BE2C (cell line): ENCODE measurements at regions not wholly inside any gene's neighbourhood (a gene's known extent, or its start where the extent isn't known, plus 50 kb on each side); places are given as distances from the start of the nearest gene placed in this dataset.

Source experiments
- DNase-seq: peaks from one replicate; pipeline ENCODE4 v3.0.0-alpha.2; 2020
- H3K27me3 ChIP-seq: fragments of 250-450 bp; sonication (Bioruptor Pico); 2 replicates; pipeline ENCODE4 v1.5.1; 2020; ENCODE audit warnings: mild to moderate bottlenecking
- H3K36me3 ChIP-seq: fragments of 250-450 bp; sonication (Bioruptor Pico); 2 replicates; pipeline ENCODE4 v1.5.1; 2020; ENCODE audit warnings: mild to moderate bottlenecking
- H3K4me1 ChIP-seq: fragments of 250-450 bp; sonication (Bioruptor Pico); 2 replicates; pipeline ENCODE4 v1.5.1; 2020
- H3K4me3 ChIP-seq: 2 replicates; pipeline ENCODE4 v1.5.1; 2011; ENCODE audit warnings: low read depth, low read length
- H3K9me3 ChIP-seq: fragments of 250-450 bp; sonication (Bioruptor Pico); 2 replicates; pipeline ENCODE4 v1.5.1; 2020
- TF ChIP-seq, protein P1 (sequence below): IDR thresholded peaks from 2 replicates; pipeline ENCODE4 v1.5.1; 2012; ENCODE audit warnings: mild to moderate bottlenecking, low read depth, low read length

DNA sequence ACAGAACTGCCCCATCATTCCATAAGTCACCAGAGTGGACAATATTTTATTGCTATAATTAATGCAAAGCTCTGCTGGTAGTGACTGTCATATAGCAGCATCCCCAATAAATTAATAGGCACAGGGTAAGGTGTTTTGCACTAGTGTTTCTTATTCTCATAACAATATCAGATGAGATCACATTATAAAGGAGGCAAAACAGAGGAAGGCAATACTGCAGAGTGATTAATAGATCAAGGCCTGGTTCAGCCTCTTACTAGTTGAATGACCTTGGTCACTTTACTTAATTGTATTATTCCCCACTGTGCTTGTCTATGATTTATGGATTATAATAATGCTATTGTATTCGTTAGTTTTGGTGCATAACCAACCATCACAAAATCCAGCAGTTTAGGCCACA, 784.8 kb downstream of the VRK1 start:
- H3K27me3 ChIP-seq: no peaks in the 10 kb centered on the region
- H3K36me3 ChIP-seq: no peaks in the 10 kb centered on the region
- no peak for DNase-seq
- TF ChIP-seq, protein P1, sequence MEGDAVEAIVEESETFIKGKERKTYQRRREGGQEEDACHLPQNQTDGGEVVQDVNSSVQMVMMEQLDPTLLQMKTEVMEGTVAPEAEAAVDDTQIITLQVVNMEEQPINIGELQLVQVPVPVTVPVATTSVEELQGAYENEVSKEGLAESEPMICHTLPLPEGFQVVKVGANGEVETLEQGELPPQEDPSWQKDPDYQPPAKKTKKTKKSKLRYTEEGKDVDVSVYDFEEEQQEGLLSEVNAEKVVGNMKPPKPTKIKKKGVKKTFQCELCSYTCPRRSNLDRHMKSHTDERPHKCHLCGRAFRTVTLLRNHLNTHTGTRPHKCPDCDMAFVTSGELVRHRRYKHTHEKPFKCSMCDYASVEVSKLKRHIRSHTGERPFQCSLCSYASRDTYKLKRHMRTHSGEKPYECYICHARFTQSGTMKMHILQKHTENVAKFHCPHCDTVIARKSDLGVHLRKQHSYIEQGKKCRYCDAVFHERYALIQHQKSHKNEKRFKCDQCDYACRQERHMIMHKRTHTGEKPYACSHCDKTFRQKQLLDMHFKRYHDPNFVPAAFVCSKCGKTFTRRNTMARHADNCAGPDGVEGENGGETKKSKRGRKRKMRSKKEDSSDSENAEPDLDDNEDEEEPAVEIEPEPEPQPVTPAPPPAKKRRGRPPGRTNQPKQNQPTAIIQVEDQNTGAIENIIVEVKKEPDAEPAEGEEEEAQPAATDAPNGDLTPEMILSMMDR: no peak
- no peaks in the 10 kb centered on the region for H3K9me3 ChIP-seq
- no peak overlapping the region for H3K4me3 ChIP-seq
- no peaks in the 10 kb centered on the region for H3K4me1 ChIP-seq

DNA sequence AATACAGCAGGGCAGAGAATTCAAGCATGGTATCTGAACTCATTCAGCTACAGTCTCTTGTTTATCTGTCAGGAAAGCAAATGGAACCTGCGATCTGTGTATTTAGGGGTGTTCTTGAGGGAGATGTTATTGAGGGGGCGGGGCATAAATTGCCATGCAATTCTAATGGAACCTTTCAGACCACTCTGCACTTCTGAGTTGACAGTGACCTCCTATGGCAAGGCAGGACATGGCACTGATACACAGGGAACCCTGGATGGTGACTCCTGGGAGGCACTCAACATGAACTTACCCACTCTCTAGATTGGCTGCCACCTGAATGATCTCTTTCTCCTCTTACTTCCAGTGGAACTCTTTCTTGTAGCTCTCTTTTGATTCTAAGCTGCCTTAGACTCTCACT, 787.3 kb downstream of the VRK1 start:
- Histone ChIP-seq H3K27me3 (no peaks in the 10 kb centered on the region), H3K4me3 (no peak overlapping the region), H3K36me3 (no peaks in the 10 kb centered on the region), H3K9me3 (no peaks in the 10 kb centered on the region), H3K4me1 (no peaks in the 10 kb centered on the region)
- DNase-seq: no peak
- TF ChIP-seq, protein P1: no peak

DNA sequence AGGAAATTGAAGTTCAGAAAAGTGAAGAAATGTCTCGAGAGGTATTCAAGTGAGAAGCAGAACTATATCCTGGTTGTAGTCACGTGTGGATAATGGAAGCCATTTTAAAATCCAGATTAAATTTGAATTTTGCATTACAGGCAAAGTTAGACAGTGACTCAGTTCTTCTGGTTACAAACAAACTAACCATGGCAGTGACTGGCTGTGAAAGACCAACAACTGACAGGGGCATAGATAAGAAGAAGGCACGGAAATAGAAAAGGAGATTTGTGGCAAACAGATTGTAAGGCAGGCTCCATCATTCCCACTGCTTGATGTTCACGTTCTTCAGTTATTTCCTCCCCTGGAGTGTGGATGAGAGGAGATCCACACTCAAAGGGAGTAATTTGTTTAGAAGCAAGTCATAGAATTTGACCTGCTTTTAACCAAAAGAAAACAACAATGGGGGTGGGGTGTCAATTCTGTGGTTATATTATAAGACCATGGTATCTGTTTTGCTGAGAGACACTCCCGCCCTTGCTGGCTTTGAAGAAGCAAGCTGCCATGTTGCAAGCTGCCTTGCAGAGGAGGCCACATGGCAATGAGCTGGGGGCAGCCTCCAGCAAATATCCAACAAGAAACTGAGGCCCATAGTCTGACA, 795.3 kb downstream of the VRK1 start:
- TF ChIP-seq, protein P1: no peak
- Histone ChIP-seq H3K4me1 (no peaks in the 10 kb centered on the region), H3K9me3 (no peaks in the 10 kb centered on the region; the same call in 1 of the 2 replicates), H3K36me3 (no peaks in the 10 kb centered on the region), H3K4me3 (no peak overlapping the region), H3K27me3 (no peaks in the 10 kb centered on the region)
- no peak for DNase-seq

DNA sequence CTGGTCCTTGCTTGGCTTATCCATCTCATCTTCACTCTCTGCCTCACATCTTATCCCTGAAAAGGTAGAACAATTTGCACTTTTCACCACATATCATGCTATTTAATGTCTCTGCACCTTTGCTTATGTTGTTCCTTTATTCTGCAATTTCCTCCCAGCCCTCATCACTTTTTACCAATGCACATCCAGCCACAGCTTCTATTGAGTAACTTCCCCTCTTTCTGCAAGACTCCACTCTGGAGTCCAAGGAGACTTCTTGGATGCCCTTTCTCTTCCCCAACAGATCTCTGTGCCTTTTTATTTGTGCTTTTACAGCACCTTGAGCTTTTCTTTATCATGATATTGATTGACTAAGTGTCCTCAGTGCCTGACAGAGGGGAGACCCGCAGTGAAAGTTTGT, 797.1 kb downstream of the VRK1 start:
- no peaks in the 10 kb centered on the region; the same call in 1 of the 2 replicates for H3K9me3 ChIP-seq
- no peaks in the 10 kb centered on the region for H3K4me1 ChIP-seq
- no peaks in the 10 kb centered on the region for H3K36me3 ChIP-seq
- no peaks in the 10 kb centered on the region for H3K27me3 ChIP-seq
- TF ChIP-seq, protein P1: no peak
- H3K4me3 ChIP-seq: no peak overlapping the region
- DNase-seq: no peak

DNA sequence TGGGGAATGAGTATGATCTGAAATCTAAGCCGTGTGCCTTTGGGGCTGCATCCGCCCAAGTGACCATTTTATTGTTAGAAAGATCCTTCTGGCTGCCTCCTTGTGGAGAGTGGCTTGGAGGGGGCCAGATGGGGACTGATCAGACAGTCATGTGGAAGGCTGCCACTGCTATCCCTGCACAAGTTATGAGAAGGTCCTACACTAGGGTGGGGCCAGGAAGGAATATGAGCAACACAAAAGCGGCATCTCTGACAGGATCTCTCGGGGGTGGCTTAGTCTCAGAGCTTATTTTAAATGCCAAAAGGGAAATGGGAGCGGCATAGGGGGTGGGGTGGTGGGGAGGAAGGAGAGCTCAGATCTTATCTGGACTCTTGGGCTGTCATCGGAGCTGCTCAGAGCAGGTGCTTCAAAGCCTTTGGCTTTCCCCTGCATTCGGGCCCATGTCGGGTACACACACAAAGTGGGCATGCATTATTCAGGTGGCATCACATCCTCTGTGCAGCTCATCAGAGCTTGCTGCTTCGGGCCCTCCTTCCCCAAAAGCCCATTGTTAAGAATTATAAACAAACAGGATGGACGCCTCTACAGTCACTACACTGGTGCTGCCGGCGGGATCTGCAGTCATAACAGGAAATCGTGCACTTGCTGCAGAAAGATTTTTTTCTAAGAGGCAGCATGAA, 805.4 kb downstream of the VRK1 start:
- no peaks in the 10 kb centered on the region for H3K27me3 ChIP-seq
- H3K9me3 ChIP-seq: no peaks in the 10 kb centered on the region
- no peaks in the 10 kb centered on the region for H3K36me3 ChIP-seq
- TF ChIP-seq, protein P1: no peak
- H3K4me3 ChIP-seq: no peak overlapping the region
- no peak for DNase-seq
- no peaks in the 10 kb centered on the region for H3K4me1 ChIP-seq

DNA sequence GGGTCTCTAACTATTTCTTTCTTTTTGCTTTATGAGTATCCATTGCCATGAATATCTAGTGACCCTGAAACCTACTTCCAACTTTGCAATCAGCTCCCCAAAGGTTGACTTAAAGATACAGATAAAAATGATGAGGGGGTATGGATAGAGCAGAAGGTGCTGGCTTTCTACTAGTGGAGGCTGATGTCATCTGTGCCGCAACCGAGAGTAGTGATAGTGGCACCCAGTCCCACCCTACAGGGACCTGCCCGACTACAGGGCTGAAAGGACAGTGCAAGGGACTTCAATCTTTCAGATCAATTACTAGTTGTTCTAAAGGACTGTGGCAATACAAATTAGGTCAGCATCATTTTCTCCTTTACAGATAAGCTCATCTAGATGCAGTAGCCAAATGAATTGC, 806.0 kb downstream of the VRK1 start:
- no peaks in the 10 kb centered on the region for H3K9me3 ChIP-seq
- no peaks in the 10 kb centered on the region for H3K4me1 ChIP-seq
- TF ChIP-seq, protein P1: no peak
- H3K36me3 ChIP-seq: no peaks in the 10 kb centered on the region
- no peaks in the 10 kb centered on the region for H3K27me3 ChIP-seq
- DNase-seq: no peak
- no peak overlapping the region for H3K4me3 ChIP-seq
